ENCODE measurements at regions not wholly inside any gene's neighbourhood (a gene's known extent, or its start where the extent isn't known, plus 50 kb on each side); places are given as distances from the start of the nearest gene placed in this dataset.

DNA sequence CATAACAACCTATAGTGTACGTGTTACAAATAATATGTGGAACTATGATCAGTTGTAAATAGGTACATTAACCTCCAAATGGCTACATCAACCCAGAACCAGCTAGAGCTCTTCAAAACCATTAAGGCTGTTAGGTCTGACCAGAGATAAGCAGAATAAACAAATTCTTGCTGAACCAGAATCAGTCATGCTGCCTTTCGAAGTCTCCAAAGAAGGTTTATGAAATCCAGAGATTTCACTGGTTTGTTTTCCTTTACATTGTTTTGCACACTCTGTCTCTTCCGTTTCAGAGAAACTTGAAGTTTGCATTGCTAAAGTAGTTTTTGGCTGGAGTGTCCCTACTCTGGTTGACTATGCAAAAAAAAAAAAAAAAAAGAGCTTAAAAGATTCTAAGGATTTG is 177.3 kb upstream of the SLIT2 start:
- TF ChIP-seq CTCF (conservative IDR thresholded peaks at IDR 0.05), result no peak
- no peak for TF ChIP-seq EZH2 (IDR thresholded peaks at IDR 0.05; ENCODE audit: low read depth)

All from PC-9 (cell line).